ENCODE measurements at regions not wholly inside any gene's neighbourhood (a gene's known extent, or its start where the extent isn't known, plus 50 kb on each side); places are given as distances from the start of the nearest gene placed in this dataset.

GRCh38 chr2:212945526-212945925 is 205.9 kb downstream of the IKZF2 start:
- no peak for DNase-seq (ENCODE audit: low read depth, low spot score)

- DNase-seq (ENCODE audit: low read depth, low spot score): no peak
Observed at GRCh38 chr2:212943351-212943750, 208.1 kb downstream of the IKZF2 start.

GRCh38 chr2:212941361-212941760 is 210.1 kb downstream of the IKZF2 start:
- DNase-seq (ENCODE audit: low read depth, low spot score): no peak

- DNase-seq (ENCODE audit: low read depth, low spot score): no peak
Observed at GRCh38 chr2:212940816-212941215, 210.6 kb downstream of the IKZF2 start.

GRCh38 chr2:212939777-212940531 is 211.5 kb downstream of the IKZF2 start:
- no peak for DNase-seq (ENCODE audit: low read depth, low spot score)

GRCh38 chr2:212938144-212938793 is 213.1 kb downstream of the IKZF2 start:
- DNase-seq (ENCODE audit: low read depth, low spot score): no peak

- DNase-seq (ENCODE audit: low read depth, low spot score): no peak
Observed at GRCh38 chr2:212936572-212936971, 214.8 kb downstream of the IKZF2 start.

GRCh38 chr2:212935752-212936151 is 215.7 kb downstream of the IKZF2 start:
- DNase-seq (ENCODE audit: low read depth, low spot score): no peak

GRCh38 chr2:212931271-212931670 is 220.1 kb downstream of the IKZF2 start:
- DNase-seq (ENCODE audit: low read depth, low spot score): no peak

GRCh38 chr2:212930556-212931260 is 220.7 kb downstream of the IKZF2 start:
- no peak for DNase-seq (ENCODE audit: low read depth, low spot score)

GRCh38 chr2:212929971-212930370 is 221.4 kb downstream of the IKZF2 start:
- no peak for DNase-seq (ENCODE audit: low read depth, low spot score)

- no peak for DNase-seq (ENCODE audit: low read depth, low spot score)
Observed at GRCh38 chr2:212929116-212929515, 222.3 kb downstream of the IKZF2 start.

- DNase-seq (ENCODE audit: low read depth, low spot score): no peak
Observed at GRCh38 chr2:212928681-212929080, 222.7 kb downstream of the IKZF2 start.

- DNase-seq (ENCODE audit: low read depth, low spot score): no peak
Observed at GRCh38 chr2:212926940-212927339, 224.5 kb downstream of the IKZF2 start.

GRCh38 chr2:212923393-212923792 is 228.0 kb downstream of the IKZF2 start:
- no peak for DNase-seq (ENCODE audit: low read depth, low spot score)

- DNase-seq (ENCODE audit: low read depth, low spot score): no peak
Observed at GRCh38 chr2:212922701-212923100, 228.7 kb downstream of the IKZF2 start.

- no peak for DNase-seq (ENCODE audit: low read depth, low spot score)
Observed at GRCh38 chr2:212921711-212922110, 229.7 kb downstream of the IKZF2 start.

GRCh38 chr2:212921061-212921460 is 230.4 kb downstream of the IKZF2 start:
- no peak for DNase-seq (ENCODE audit: low read depth, low spot score)

- DNase-seq (ENCODE audit: low read depth, low spot score): no peak
Observed at GRCh38 chr2:212919238-212919637, 232.2 kb downstream of the IKZF2 start.

- no peak for DNase-seq (ENCODE audit: low read depth, low spot score)
Observed at GRCh38 chr2:212918336-212918735, 233.1 kb downstream of the IKZF2 start.

GRCh38 chr2:212915121-212915782 is 236.2 kb downstream of the IKZF2 start:
- no peak for DNase-seq (ENCODE audit: low read depth, low spot score)

GRCh38 chr2:212914392-212914791 is 237.0 kb downstream of the IKZF2 start:
- DNase-seq (ENCODE audit: low read depth, low spot score): no peak
